SK-MEL-5 (cell line): ENCODE measurements at regions not wholly inside any gene's neighbourhood (a gene's known extent, or its start where the extent isn't known, plus 50 kb on each side); places are given as distances from the start of the nearest gene placed in this dataset.
A peak's percentile ranks its signal among the peaks of the same experiment; 100 is the strongest.

ENCODE experiments used
- DNase-seq: peaks from one replicate; pipeline ENCODE4 v3.0.0-alpha.2; 2016; ENCODE audit warnings: low read depth, low spot score
- in situ Hi-C: cut with HindIII; loops from 2 replicates; pipeline ENCODE4 v1.10.0; 2016; ENCODE audit warnings: low sequenced_read_pairs, high pct_unique_total_duplicates, low pct_unique_long_range_greater_than_20kb

GRCh38 chr12:87302126-87302745, 727.0 kb downstream of the C12orf50 start:
- in situ Hi-C loops: no loop called here

DNA sequence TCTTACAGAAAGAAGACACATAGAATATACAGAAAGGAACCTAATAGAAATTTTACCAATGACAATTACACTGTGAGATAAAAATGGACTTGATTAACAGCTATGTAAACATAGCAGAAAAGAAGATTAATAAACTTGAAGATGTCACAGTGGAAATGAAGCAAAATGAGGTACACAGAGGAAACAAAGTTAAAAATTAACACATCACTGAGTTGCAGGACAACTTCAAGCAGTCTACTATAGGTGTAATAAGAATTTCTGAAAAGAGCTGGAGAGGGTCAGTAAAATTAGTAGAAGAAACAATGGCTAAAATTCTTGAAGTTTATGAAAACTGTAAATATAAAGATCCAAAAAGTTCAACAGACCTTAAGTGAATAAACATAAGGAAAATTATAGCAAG, 738.7 kb downstream of the C12orf50 start:
- in situ Hi-C loops: no loop called here
- no peak for DNase-seq

More at GRCh38 chr12:87302126-87302745, 727.0 kb downstream of the C12orf50 start:
- DNase-seq: no peak

GRCh38 chr12:87283886-87284285, 745.3 kb downstream of the C12orf50 start:
- in situ Hi-C loops: no loop called here
- no peak for DNase-seq

GRCh38 chr12:87283111-87283510, 746.1 kb downstream of the C12orf50 start:
- in situ Hi-C loops: no loop called here

GRCh38 chr12:87280893-87281292, 748.3 kb downstream of the C12orf50 start:
- in situ Hi-C loops: no loop called here
- DNase-seq: no peak

More at GRCh38 chr12:87283111-87283510, 746.1 kb downstream of the C12orf50 start:
- no peak for DNase-seq

GRCh38 chr12:87280356-87280755, 748.8 kb downstream of the C12orf50 start:
- in situ Hi-C loops: no loop called here
- no peak for DNase-seq

- DNase-seq: peak; percentile 63
- in situ Hi-C loops: no loop called here
Observed at GRCh38 chr12:87274594-87275245, 754.5 kb downstream of the C12orf50 start.

DNA sequence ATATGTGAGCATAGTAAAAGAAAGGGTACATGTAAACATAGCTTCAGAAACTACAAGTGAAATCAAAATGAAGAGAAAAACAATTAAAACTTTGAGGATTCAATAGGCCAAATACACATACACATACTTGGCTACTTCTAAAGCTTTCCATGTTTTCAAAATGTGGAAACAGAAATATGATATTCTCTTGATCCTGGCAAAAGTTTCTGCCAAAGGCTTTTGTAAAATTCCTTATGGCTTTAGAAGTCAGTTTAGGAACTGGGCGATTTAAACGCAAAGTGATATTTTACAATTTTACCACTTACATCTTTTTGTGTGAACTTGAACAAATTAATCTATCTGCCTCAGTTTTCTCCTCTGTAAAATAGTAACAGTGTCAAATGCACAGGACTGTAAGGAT, 756.4 kb downstream of the C12orf50 start:
- in situ Hi-C loops: no loop called here
- no peak for DNase-seq

DNA sequence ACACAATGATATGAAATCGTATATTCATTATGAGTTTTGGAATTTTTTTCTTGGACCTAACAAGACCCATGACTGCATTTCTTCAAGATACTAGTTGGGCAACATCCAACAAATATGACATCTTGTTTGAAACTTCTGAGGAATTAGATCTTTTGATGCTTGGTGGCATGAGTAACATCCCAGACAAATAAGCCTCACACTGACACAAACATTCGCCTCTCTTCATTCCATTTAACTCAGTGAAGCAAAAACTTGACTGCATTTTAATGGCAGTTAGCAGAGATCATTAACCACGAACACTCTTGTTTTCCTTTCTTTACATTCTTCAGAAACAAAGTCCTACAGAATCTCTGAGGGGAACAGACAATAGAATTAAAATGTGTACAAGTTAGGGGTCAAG, 758.3 kb downstream of the C12orf50 start:
- no peak for DNase-seq
- in situ Hi-C loops: no loop called here

GRCh38 chr12:87266305-87266704, 762.9 kb downstream of the C12orf50 start:
- in situ Hi-C loops: no loop called here
- DNase-seq: peak; percentile 45

DNA sequence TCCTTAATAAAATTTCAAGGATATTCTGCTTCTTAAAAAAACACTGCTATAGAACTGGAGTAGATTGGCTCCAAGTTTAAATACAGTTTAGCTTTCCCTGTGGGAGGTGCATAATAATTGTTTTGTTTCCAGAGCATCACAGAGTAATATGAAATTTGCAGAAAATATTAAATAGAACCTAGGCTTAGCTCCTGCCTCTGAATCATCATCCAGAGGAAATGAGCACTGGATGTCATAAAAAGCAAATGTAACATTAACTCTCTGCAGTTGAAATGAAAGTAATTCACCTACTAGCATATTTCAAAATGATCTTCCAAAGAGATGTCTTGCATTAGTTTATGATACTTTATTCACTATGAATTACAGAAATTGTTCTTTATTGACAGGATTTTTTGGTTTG, 769.8 kb downstream of the C12orf50 start:
- in situ Hi-C loops: no loop called here
- no peak for DNase-seq

GRCh38 chr12:87254381-87255030, 774.7 kb downstream of the C12orf50 start:
- no peak for DNase-seq
- in situ Hi-C loops: no loop called here

DNA sequence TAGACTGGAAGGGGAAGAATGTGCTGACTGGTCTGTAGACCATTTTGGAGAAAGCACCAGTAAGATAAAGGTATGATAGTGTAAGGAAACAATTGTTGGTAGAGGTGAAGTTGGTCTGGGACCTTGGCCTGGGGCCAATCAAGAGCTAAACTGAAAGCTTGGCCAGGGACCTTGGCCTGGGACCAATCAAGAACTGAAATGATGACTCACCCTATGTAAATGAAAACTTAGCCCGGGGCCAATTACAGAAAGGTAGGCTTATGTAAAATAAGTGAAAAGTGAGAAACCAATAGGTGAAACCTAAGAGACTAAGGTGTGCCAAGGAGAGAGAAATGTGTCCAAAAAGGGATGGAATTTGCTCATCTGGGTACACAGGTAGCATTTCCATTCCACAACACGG, 776.0 kb downstream of the C12orf50 start:
- in situ Hi-C loops: no loop called here
- DNase-seq: no peak

GRCh38 chr12:87246726-87247125, 782.5 kb downstream of the C12orf50 start:
- DNase-seq: no peak
- in situ Hi-C loops: no loop called here

- no peak for DNase-seq
- in situ Hi-C loops: no loop called here
Observed at GRCh38 chr12:87238466-87238865, 790.7 kb downstream of the C12orf50 start.

- in situ Hi-C loops: no loop called here
- DNase-seq: no peak
Observed at GRCh38 chr12:87234898-87235297, 794.3 kb downstream of the C12orf50 start.

GRCh38 chr12:87233671-87234070, 795.5 kb downstream of the C12orf50 start:
- no peak for DNase-seq
- in situ Hi-C loops: no loop called here

- no peak for DNase-seq
- in situ Hi-C loops: no loop called here
Observed at GRCh38 chr12:87231818-87232217, 797.4 kb downstream of the C12orf50 start.

DNA sequence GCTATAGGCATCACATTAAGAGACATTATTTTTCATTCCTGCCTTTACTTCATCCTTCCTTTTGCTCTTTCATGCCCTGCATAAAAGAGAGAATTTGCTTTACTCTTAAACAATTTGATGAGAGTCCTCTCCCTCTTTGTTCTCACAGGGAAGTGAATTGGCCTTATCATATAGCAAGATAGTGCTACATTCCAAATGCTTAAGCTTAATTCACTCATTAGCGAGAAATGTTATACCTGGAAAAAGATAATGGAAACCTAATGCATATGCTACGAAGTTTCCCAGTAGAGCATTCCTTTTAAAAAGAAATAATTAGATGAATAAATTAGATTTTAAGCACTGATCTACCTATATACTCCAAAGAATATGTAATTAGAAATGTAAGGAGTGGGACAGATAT, 798.8 kb downstream of the C12orf50 start:
- in situ Hi-C loops: no loop called here
- DNase-seq: no peak
